SIG-M5 (cell line): ENCODE measurements at regions not wholly inside any gene's neighbourhood (a gene's known extent, or its start where the extent isn't known, plus 50 kb on each side); places are given as distances from the start of the nearest gene placed in this dataset.
"Not testable (repeated sequence)": the region's sequence is repeated elsewhere in the genome, so short reads cannot be mapped to it uniquely, and the experiment has no call there.

Experiments
- DNase-seq: peaks from one replicate; lab custom pipeline; 2025; lab: John Stamatoyannopoulos, UW

DNA sequence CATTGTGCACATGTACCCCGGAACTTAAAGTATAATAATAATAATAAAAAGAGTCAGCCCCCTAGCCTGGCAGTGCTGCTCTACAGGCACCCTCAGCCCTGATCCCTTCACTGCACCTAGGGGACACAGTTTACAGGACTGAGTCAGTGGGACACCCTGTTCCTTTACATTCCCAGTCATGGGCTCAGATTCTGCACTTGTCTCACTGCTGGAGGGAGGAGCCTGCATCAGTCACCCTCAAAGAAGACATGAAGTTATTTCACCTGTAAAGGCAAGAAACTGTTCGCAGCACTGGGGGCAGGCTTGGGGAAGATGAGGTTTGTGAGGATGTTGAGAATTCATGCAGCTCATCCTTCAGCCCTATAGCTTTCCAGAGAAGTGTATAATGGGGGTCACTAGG lies 50.7 kb upstream of the VPREB1 start:
- no peak for DNase-seq

DNA sequence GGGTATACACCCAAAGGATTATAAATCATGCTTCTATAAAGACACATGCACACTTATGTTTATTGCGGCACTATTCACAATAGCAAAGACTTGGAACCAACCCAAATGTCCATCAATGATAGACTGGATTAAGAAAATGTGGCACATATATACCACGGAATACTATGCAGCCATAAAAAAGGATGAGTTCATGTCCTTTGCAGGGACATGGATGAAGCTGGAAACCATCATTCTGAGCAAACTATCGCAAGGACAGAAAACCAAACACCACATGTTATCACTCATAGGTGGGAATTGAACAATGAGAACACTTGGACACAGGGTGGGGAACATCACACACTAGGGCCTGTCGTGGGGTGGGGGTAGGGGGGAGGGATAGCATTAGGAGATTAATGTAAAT lies 51.1 kb upstream of the VPREB1 start:
- DNase-seq = not testable (repeated sequence)

DNA sequence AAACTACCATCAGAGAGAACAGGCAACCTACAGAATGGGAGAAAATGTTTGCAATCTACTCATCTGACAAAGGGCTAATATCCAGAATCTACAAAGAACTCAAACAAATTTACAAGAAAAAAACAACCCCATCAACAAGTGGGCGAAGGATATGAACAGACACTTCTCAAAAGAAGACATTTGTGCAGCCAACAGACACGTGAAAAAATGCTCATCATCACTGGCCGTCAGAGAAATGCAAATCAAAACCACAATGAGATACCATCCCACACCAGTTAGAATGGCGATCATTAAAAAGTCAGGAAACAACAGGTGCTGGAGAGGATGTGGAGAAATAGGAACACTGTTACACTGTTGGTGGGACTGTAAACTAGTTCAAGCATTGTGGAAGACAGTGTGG lies 51.6 kb upstream of the VPREB1 start:
- not testable (repeated sequence) for DNase-seq

DNA sequence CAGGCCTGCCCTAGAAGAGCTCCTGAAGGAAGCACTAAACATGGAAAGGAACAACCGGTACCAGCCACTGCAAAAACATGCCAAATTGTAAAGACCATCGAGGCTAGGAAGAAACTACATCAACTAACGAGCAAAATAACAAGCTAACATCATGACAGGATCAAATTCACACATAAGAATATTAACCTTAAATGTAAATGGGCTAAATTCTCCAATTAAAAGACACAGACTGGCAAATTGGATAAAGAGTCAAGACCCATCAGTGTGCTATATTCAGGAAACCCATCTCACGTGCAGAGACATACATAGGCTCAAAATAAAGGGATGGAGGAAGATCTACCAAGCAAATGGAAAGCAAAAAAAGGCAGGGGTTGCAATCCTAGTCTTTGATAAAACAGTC lies 54.8 kb upstream of the VPREB1 start:
- DNase-seq = not testable (repeated sequence)

DNA sequence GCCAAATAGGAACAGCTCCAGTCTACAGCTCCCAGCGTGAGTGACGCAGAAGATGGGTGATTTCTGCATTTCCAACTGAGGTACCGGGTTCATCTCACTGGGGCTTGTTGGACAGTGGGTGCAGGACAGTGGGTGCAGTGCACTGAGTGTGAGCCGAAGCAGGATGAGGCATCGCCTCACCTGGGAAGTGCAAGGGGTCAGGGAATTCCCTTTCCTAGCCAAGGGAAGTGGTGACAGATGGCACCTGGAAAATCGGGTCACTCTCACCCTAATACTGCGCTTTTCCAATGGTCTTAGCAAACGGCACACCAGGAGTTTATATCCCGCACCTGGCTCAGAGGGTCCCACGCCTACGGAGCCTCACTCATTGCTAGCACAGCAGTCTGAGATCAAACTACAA lies 56.7 kb upstream of the VPREB1 start:
- not testable (repeated sequence) for DNase-seq

DNA sequence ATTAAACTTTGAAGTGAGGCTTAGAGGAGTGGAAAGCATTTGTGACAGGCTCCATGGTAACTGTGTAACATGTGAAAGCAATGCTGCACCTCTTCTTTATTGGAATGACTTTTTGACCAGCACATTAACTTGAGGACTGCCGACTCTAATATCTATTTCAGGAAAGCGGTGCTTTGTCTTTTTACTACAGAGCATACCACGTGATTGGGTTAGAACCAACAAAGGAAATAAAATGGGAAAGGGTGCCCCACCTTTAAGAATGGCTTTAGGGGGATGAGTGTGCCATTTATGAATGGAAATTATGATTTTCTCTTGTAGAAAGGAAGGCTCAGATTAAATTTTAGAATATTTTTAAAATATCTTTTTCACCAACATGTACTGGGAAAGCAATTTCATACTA lies 57.3 kb upstream of the VPREB1 start:
- DNase-seq = no peak

DNA sequence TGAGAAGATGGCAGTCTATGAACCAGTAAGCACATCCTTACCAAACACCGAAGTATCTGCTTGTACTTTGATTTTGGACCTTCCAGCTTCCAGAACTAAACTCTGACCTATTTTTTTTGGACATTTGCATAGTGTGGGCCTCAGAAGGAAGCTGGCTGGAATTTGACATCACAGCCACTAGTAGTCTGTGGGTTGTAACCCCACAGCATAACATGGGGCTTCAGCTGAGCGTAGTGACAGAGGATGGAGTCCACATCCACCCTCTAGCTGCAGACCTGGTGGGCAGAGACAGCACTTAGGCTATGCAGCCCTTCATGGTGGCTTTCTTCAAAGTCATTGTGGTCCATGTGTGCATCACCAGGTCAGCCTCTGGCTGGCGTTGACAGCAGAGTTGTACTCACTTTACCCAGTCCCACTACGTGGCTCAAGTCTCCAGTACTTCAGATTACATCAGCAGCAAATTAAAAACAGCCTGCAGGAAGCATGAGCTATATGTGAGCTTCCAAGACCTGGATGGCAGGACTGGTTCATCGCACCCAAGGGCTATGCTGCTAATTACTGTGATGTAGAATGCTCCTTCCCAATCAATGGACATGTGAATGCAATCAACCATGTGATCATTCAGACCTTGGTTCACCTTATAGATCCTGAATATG lies 58.6 kb upstream of the VPREB1 start:
- no peak for DNase-seq

DNA sequence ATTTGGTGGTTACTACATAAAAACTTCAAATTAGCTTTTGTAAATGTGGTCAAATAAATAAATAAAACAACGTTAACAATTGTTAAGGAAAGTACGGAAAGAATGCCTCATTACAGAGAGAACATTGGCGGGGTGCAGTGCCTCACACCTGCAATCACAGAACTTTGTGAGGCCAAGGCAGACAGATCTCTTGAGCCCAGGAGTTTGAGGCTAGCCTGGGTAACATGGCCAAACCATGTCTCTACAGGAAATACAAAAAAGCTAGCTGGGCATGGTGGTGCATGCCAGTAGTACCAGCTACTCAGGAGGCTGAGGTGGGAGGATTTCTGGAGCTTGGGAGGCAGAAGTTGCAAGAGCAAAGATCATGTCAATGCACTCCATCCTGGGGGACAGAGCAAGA lies 59.4 kb upstream of the VPREB1 start:
- no peak for DNase-seq

DNA sequence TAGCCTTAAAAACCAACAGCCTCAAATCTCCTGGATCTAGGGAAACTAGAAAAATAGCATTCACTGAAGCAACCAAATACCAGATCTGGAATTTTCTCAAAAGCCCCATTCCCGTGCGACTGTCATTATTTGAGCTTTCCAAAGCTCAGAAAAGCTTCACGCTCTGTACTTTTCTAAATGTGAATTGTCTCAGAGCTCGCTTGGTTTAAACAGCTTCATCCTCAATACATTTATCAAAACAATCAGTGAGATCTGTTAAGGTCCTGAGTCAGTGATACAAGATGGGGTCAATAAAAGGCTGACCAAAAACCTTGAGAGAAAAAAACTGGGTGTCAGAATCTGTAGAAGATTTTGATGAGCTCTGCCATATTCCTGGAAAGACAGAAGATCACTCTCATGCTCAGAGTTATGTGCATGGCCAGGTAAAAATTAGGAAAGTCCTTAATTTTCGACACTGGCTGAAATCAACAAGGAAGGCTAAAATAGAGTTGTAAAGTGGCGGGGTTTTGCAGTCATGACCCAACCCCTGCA lies 60.2 kb upstream of the VPREB1 start:
- DNase-seq = no peak

DNA sequence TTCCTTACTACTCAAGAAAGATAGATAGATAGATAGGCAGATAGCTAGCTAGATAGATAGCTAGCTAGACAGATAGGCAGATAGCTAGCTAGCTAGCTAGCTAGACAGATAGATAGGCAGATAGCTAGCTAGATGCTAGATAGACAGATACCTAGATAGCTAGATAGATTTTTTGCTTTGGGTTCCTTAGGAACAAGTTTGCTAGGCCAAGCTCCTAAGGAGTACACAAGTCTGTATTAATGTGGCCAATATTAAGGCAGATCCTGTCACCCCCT lies 61.7 kb upstream of the VPREB1 start:
- no peak for DNase-seq

DNA sequence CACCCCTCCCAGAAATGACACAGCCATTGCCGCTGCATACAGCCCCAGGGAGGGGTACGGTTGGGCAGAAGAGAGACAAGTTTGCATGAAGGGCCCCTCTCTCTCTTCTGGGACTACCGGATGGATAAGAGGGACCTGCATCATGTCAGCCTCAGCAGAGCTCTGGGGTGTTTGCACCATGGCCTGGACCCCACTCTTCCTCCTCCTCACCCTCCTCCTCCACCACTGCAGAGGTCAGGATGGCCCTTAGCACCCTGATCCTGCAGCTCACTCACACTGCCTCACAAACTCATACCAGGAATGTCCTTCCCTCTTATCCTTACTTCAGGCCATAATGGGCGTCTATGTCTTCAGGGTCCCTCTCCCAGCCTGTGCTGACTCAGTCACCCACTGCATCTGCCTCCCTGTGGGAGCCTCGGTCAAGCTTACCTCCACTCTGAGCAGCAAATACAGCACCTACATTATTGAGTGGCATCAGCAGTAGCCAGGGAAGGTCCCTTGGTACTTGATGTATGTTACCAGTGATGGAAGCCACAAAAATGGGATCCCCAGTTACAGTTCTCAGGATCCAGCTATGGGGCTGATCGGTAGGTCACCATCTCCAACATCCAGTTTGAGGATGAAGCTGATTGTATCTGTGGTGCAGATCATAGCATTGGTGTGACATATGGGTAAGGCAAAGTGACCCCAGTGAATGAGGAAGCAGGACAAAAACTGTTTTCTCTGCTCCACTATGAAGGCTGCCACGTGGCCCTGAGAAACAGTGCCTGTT lies 62.2 kb upstream of the VPREB1 start:
- DNase-seq = no peak

DNA sequence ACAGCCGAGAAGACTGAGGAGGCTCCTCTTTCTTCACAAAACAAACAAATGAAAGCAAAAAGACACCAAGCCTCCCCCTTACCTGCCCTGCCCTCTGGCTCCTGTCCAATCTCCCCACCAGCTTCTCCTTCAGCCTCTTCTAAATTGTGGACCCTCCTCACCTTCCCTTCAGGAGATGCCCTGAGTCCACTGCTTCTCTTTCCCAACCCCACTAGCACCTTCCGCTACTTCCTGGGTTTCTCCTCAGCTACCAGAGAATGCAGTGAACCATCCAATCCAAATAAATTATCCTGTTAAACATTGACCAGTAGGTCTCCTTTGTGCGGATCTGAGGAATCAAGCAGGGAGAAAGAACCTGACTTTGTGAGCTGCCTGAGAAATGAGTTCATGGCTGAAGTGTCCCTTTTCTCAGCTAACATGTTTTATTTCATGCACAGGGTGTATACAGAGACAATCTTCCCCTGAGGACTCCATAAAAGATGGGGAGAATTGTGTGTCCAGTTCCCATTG lies 63.2 kb upstream of the VPREB1 start:
- DNase-seq = no peak

DNA sequence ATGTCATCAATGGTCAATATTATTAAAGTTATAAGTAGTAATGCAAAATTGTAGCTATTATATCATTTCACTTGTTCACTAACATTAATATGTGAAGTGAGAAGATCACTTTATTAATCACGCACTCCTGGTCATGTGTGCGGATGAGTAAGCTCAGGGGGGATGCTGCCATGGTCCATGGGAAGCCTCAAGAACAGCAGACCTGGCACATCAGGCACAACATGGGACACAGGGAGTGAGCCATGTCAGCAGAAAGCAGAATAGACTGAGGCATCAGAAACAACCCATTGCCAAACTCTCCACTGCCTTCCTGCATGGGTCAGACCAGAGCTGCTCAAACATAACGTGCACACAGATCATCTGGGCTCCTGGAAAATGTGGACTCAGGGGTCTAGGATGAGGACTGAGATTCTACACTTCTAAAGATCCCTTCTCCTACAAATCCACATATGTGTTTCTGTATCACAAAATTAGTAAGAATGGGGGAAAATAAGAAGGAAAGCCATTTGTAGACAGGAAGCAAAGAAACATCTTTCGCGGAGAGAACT lies 63.8 kb upstream of the VPREB1 start:
- no peak for DNase-seq

DNA sequence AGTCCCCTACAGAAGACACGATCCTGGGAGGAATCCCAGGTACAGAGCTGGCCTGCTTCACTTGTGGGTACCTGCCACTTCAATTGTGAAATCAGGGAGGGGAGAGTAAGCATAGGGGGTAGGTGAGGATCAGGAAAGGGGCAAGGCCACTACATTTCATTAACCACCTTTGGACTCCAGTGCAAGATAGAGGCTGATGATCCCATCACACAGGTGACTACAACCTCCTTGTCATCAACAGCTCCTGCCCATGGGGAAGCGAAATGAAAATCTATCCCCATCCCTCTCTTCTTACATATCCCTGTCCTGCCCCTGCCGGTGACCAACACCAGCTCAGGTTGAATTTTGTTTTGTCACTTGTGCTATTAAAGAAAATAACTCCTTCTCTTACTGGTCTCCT lies 64.7 kb upstream of the VPREB1 start:
- DNase-seq = no peak

DNA sequence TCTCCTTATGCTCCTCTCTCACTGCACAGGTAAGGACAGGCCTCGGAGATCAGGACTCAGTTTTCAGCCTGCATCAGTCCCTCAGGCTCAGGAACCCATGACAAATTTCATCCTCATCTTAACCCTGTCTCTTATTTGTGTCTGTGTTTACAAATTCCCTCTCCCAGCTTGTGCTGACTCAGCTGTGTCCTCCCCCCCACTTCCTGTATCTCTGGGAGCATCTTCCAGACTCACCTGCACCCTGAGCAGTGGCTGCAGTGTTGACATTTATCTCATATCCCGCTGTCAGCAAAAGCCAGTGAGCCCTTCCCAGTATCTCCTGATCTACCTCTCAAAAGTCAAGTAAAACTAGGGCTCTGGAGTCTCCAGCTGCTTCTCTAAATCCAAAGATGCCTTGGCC lies 65.6 kb upstream of the VPREB1 start:
- DNase-seq = no peak

DNA sequence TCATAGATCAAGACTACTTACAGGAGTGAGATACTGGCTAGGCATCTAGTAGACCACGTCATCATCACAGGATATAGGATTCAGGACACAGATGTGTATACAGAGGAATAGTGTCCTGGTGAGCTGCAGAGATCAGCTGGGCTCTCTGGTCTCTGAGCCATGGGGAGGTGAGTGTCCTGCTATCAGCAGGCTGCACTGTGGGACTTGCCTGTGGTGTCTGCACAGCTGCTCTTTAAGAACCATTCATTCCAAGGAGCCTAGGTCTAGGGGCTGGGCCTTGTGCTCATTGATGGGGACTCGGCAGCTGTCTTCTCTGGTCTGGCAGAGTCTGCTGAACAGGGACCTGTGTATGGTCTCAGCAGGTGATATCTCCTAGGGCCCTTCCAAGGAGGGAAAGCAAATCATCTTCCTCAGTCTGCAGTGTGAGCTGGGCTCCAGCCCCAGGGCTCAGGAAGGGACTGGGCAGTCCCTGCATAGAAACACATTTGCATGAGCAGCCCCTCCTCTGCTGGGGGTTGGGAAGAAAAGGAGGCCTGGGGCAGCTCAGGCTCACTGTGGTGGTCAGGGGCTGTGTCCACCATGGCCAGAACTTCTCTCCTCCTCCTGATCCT lies 66.1 kb upstream of the VPREB1 start:
- no peak for DNase-seq

DNA sequence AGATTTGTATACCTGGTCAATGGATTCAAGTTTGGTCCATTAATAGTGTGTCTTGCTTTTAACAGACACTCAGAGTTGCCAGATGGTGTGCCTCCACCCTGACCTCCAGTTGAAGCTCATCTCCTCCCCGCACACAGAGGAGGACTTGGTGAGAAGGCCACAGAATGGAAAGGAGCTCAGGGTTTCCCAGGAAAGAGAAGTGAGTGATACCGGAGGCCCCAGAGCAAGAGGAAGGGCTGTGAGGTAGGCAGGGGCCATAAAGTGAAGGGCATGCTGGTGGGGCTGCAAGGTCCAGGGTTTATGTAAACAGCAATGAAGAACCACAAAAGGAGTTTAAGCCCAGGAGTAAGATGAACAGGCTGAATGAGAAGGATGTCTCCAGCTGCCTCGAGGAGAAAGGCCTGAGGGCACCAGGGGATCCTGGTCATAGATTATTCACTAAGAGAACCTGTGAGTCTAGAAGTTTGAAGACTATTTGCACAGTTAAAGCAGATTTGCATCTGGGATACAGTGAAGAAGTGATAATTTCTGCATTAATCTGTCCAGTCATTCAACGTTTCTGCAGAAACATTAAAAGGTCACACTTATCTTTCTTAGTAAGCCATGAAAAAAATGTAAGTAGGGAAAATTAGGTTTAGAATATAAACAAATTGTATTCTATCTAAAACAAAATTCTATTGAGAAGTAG lies 67.5 kb upstream of the VPREB1 start:
- DNase-seq = no peak

DNA sequence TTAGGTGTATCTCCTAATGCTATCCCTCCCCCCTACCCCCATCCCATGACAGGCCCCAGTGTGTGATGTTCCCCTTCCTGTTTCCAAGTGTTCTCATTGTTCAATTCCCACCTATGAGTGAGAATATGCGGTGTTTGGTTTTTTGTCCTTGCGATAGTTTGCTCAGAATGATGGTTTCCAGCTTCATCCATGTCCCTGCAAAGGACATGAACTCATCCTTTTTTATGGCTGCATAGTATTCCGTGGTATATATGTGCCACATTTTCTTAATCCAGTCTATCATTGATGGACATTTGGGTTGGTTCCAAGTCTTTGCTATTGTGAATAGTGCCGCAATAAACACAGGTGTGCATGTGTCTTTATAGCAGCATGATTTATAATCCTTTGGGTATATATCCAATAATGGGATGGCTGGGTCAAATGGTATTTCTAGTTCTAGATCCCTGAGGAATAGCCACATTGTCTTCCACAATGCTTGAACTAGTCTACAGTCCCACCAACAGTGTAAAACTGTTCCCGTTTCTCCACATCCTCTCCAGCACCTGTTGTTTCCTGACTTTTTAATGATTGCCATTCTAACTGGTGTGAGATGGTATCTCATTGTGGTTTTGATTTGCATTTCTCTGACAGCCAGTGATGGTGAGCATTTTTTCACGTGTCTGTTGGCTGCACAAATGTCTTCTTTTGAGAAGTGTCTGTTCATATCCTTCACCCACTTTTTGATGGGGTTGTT lies 71.5 kb upstream of the VPREB1 start:
- not testable (repeated sequence) for DNase-seq

DNA sequence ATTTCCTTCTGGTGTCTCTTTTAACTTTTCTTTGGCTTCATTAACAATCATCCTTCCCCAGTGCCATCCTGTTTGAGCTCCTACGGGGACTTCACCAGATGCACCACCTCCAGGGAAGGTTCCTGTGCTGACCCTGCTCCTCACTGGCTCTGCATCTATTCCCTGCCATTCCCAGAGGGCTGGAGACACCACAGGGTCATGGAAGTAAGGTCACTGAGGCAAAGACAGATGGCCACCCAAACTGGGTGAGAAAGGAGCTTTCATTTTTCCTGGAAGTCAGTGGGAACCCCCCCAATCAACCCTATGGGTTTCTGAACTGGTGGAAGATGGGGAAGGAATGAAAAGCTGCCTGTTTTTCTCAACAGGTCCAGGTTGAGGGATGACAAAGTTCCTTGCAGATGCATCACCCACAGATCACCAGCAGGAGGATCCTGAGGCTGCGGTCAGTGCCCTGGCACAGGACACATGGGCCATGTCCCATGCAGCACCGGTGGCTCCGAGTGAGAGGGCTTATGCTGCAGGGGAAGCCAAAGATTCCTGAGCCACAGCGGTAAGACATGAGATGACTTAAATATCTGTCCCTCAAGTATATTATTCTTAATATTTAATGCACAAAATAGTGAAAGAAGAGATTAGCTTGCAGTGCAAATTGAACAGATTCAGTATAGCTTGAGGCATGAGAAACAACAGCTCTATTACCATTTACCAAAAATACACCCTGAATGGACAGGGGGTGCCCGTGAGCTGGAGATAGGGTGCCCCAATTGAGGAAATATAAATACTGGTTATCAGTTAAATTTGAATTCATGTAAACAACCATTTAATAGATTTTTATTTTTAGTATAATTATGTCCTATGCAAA lies 73.0 kb upstream of the VPREB1 start:
- DNase-seq = no peak

DNA sequence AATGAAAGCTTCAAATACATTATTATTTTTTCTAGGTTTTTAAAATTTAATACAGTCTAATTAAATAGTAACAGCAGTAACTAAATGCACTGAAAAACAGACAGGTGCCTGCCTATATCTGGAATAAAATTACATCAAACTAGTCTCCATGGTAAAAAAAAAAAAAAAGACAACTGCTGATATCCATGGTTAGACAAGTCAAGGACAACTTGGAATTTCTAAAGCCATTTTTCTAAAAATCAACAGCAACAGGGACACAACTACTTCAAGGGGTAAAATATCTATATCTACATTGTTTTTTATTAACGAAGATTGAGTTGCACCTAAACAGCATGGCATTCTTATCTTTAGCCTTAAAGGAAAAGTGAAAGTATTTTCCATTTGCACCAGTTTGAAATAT lies 74.7 kb upstream of the VPREB1 start:
- no peak for DNase-seq
